Heart right ventricle (tissue), 16 donors: ENCODE measurements at regions not wholly inside any gene's neighbourhood (a gene's known extent, or its start where the extent isn't known, plus 50 kb on each side); places are given as distances from the start of the nearest gene placed in this dataset.

Experiments
- ATAC-seq, 8 donors: fragments of 200-7000 bp; cut with Tn5 transposase; one replicate each; pipeline ENCODE4 v1.9.1; 2020; ENCODE audit warnings: mild to moderate bottlenecking in 8 of 8, moderate library complexity in 8 of 8, moderate number of reproducible peaks in 1 of 8
- DNase-seq, 2 donors: peaks; one replicate each; pipeline ENCODE4 v3.0.0-alpha.2; 2020
- H3K27ac ChIP-seq, 10 donors: fragments of 200-600 bp; sonication (generic) in 2 of 10; one replicate each; pipeline versions ENCODE4 v1.5.0 to v1.8.0; 2020 to 2022; ENCODE audit warnings: mild to moderate bottlenecking in 3 of 10
- H3K27me3 ChIP-seq, 7 donors: fragments of 200-600 bp; one replicate each; pipeline ENCODE4 v1.8.0; 2021 to 2022; ENCODE audit warnings: mild to moderate bottlenecking in 2 of 7
- H3K36me3 ChIP-seq, 9 donors: fragments of 200-600 bp; sonication (generic) in 1 of 9; one replicate each; pipeline versions ENCODE4 v1.5.0 to v1.8.0; 2020 to 2022; ENCODE audit warnings: mild to moderate bottlenecking in 2 of 9
- H3K4me1 ChIP-seq, 9 donors: fragments of 200-600 bp; sonication (generic) in 1 of 9; one replicate each; pipeline versions ENCODE4 v1.5.0 to v1.8.0; 2020 to 2022; ENCODE audit warnings: mild to moderate bottlenecking in 4 of 9
- H3K4me3 ChIP-seq, 10 donors: fragments of 200-600 bp; sonication (generic) in 2 of 10; one replicate each; pipeline versions ENCODE4 v1.5.0 to v1.8.0; 2020 to 2022; ENCODE audit warnings: mild to moderate bottlenecking in 7 of 10, moderate library complexity in 2 of 10
- H3K9me3 ChIP-seq, 11 donors: fragments of 200-600 bp in 10 of 11; sonication (generic) in 2 of 11; one replicate each; pipeline versions ENCODE4 v1.5.0 to v1.8.0; 2013 to 2022; ENCODE audit warnings: mild to moderate bottlenecking in 2 of 11, control low read depth in 1 of 11, moderate library complexity in 1 of 11
- WGBS, 2 donors: extraction: QIAGEN DNeasy Blood & Tissue Kit; methylation state at CpG; one replicate each; pipeline ENCODE4 v1.1.7; 2013; ENCODE audit warnings: inconsistent platforms in 1 of 2; 5-methylcytosine and 5-hydroxymethylcytosine counted together
- intact Hi-C, 10 donors: fragments of 100-400 bp; cut with DNase I; formaldehyde crosslinking; loops; one replicate each; pipeline versions ENCODE4 v1.11.1 to v1.14.2; 2022
- TF ChIP-seq, protein P1 (sequence below), 9 donors: fragments of 200-600 bp; sonication (generic) in 2 of 9; IDR thresholded peaks; one replicate each; pipeline versions ENCODE4 v1.5.0 to v1.8.0; 2021 to 2022; ENCODE audit warnings: antibody characterized with exemption in 9 of 9, mild to moderate bottlenecking in 5 of 9, moderate library complexity in 1 of 9
- donor health status: Arrhythmogenic right ventricular cardiomyopathy.
- donor health status: ischemic (EF 13 %, LVEDD 7.1; RV severe dilation, severe dysfunction).
- donor health status: healthy with polysubstance abuse.
- donor health status: DM: no; HTN: yes; CAD: no.
- donor health status: DM: no; HTN: no; CAD: no.
- donor health status: ischemic (EF 25% LVEDD 6.9; RV normal size, moderate dysfunction).
- donor health status: ischemic (EF 25% LVEDD 5.7; RV mildly dilated, moderate dysfunction).
- donor health status: healthy.
- donor health status: DM: yes; HTN: yes; CAD: no.
- donor health status: Ischemic cardiomyopathy.
- donor health status: ischemic (EF 35%, LVEDD 5.7; RV mildly dilated, moderate dysfunction).
- donor health status: nonischemic (EF 11% LVEDD 7.7; RV severe dilation, severe dysfunction).
- donor health status: DM: yes; HTN: yes; CAD: no.
- donor health status: PGD.
- donor health status: ischemic (EF 29% LVEDD 5.4; RV normal size, mild dysfunction).
- donor health status: nonischemic (EF 23%, LVEDD 6.1; RV moderate dilation, normal function).

DNA sequence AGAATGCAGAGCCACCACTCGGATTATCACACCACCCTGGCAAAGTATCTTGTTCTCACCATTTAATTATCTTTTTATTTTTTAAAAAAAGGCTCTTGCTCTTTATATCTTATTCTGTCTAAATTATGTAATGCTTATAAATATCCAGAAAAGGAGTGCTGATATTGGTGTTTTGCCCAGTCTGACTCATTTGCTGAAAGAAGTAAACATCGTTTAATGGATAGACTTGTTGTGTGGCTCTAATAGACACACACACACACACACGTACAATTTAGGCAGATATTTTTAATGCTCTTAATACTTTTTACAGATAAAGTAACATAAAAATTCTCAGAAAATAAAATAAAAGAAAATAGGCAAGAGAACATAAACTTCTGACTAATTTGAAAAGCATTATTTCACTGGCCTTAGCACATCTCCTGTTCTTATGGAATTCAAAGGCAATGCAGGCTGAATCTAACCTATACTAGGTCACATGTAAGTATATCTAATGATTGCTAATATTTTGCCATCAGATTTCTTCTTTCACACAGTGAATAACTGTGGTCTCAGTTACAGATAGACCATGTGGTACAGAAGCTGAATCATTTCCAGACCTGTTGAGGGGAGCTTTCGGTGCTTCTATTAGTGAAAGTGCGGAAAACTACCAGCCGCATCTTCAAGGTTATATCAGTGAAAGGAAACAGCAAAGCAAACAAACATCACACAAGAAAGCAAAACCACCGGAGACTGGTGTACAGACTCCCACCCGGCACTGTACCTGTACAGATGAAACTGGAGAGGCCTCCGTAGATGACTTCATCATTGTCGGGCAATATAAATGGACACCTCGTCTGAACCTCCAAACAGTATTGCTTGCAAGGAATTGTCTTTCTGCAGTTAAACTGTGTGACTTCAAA is 642.1 kb upstream of the ARGLU1 start:
- no peak for DNase-seq
- ATAC-seq, result no peak
- TF ChIP-seq, protein P1, sequence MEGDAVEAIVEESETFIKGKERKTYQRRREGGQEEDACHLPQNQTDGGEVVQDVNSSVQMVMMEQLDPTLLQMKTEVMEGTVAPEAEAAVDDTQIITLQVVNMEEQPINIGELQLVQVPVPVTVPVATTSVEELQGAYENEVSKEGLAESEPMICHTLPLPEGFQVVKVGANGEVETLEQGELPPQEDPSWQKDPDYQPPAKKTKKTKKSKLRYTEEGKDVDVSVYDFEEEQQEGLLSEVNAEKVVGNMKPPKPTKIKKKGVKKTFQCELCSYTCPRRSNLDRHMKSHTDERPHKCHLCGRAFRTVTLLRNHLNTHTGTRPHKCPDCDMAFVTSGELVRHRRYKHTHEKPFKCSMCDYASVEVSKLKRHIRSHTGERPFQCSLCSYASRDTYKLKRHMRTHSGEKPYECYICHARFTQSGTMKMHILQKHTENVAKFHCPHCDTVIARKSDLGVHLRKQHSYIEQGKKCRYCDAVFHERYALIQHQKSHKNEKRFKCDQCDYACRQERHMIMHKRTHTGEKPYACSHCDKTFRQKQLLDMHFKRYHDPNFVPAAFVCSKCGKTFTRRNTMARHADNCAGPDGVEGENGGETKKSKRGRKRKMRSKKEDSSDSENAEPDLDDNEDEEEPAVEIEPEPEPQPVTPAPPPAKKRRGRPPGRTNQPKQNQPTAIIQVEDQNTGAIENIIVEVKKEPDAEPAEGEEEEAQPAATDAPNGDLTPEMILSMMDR (IDR thresholded peaks at IDR 0.05), result no peak
- Histone ChIP-seq H3K4me1 (peaks cover 0 to 53% (median 23%) of the 10 kb centered on the region in 9 donors), H3K27ac (peak overlapping the region in 1 of 10 donors; percentile 31), H3K36me3 (no peaks in the 10 kb centered on the region), H3K9me3 (no peaks in the 10 kb centered on the region), H3K27me3 (no peaks in the 10 kb centered on the region), H3K4me3 (peak overlapping the region in 5 of 10 donors; percentile 28 to 42 (median 31))
- WGBS, 2 donors, result 53 to 56% methylated on average over 11 of the region's 11 CpGs
- intact Hi-C loops, result loop anchor here (2.0 to 10.0 kb wide), 10 partner anchors 432 to 947 kb away; a partner anchor contains a TSS

DNA sequence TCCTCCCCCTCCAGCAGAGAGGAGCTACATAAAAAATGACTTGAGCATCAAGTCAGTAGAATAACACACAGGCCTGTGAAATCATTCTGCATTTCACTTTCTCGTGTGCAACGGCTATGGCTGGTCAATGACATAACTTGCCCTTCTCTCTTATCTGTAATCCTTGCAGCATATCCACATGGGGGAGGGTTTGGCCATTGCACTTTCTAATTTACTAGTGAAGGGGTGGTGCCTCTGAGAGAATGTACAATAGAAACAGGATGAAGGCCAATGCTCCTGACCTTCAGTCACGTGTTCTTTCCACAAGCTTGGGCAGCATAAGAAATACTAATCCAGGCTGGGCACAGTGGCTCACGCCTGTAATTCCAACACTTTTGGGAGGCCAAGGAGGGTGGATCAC is 641.0 kb upstream of the ARGLU1 start:
- Histone ChIP-seq H3K9me3 (no peaks in the 10 kb centered on the region), H3K27ac (peak overlapping the region in 1 of 10 donors; percentile 7), H3K27me3 (peaks cover 0 to 4% (median 0%) of the 10 kb centered on the region in 7 donors), H3K4me1 (peaks cover 0 to 65% (median 25%) of the 10 kb centered on the region in 9 donors), H3K4me3 (no peak overlapping the region), H3K36me3 (no peaks in the 10 kb centered on the region)
- peak in 5 of 8 donors; percentile 33 to 49 (median 42) for ATAC-seq
- WGBS, 2 donors, result 26 to 31% methylated on average over 4 of the region's 4 CpGs
- DNase-seq, result peak in 1 of 2 donors; percentile 9
- intact Hi-C loops, result loop anchor here in 3 of 10 donors (5.0 to 10.0 kb wide), 3 partner anchors 443 to 943 kb away; no protein-coding TSS in a partner anchor
- TF ChIP-seq, protein P1 (IDR thresholded peaks at IDR 0.05), result no peak

DNA sequence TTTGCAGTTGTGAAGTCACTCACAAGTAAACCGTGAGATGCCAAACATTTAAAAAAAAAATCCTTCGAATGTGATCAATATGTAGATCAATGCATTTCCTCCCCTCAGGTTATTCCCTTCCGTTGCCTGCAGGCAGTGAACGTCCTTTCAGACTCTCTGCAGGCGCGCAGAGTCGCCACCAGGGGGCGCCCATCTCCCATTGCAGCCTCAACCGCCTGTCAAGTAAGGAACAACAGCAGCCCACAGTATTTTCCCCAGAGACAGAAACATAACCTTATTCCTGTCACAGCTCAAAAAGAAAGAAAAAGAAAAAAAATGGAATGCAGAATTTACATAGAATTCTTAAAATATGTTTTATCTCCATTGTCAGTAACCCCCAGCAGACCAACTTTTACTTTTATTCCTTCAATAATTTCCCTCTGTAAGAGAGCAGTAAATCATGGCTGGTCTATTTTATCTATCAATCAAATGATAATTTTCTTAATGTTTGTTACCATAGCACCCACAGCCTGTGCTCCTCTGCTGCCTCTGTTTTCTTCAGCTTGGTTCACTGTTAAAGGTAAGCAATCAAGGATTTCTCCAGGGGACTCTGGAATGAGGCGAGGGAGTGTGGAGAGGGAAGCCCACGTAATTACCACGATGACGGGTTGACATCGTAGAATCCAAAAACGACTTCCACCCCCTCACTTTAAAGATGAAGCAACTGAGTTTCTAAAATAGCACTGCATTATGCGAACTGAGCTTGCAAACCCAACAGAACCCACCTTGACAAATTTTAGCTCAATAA is 637.6 kb upstream of the ARGLU1 start:
- intact Hi-C loops, result loop anchor here in 3 of 10 donors (5.0 to 10.0 kb wide), 3 partner anchors 447 to 947 kb away; no protein-coding TSS in a partner anchor
- peak in 7 of 8 donors; percentile 31 to 72 (median 65) for ATAC-seq
- WGBS, 2 donors, result 19 to 23% methylated on average over 16 of the region's 16 CpGs

More for the DNA sequence above, 637.6 kb upstream of the ARGLU1 start:
- TF ChIP-seq, protein P1 (IDR thresholded peaks at IDR 0.05), result peak; percentile 93 to 100 (median 98)
- DNase-seq, result peak; percentile 59 to 70
- H3K4me3 ChIP-seq, result no peak overlapping the region
- peak overlapping the region in 4 of 10 donors; percentile 13 to 90 (median 28) for H3K27ac ChIP-seq
- no peaks in the 10 kb centered on the region for H3K9me3 ChIP-seq
- H3K4me1 ChIP-seq, result peaks cover 0 to 79% (median 32%) of the 10 kb centered on the region in 9 donors
- H3K27me3 ChIP-seq, result peaks cover 0 to 7% (median 0%) of the 10 kb centered on the region in 7 donors
- no peaks in the 10 kb centered on the region for H3K36me3 ChIP-seq
